ENCODE measurements at regions not wholly inside any gene's neighbourhood (a gene's known extent, or its start where the extent isn't known, plus 50 kb on each side); places are given as distances from the start of the nearest gene placed in this dataset.

GRCh38 chr4:18291256-18291655, 269.7 kb upstream of the LCORL start:
- no peak overlapping the region for H2AFZ ChIP-seq (ENCODE audit: insufficient read depth, low read depth, low read length, poor library complexity, severe bottlenecking)
- peaks cover 4 to 5% of the 10 kb centered on the region in 2 donors for H3K9me3 ChIP-seq (replicated peaks in 1 of 2; ENCODE audit: control insufficient read depth in 1 of 2, insufficient read depth in 1 of 2, low read length in 2 of 2)
- H3K79me2 ChIP-seq (ENCODE audit: insufficient read depth, low read length), result no peaks in the 10 kb centered on the region
- H3K4me3 ChIP-seq (replicated peaks in 1 of 3; ENCODE audit: low read depth in 2 of 3, low read length in 3 of 3), result no peak overlapping the region
- Mint-ChIP-seq H3K36me3 (no peaks in the 10 kb centered on the region), H3K4me1 (no peaks in the 10 kb centered on the region), H3K27ac (peak overlapping the region in 1 of 7 donors; percentile 25), H3K9me3 (peaks cover 0 to 6% (median 2%) of the 10 kb centered on the region in 7 donors), H3K4me3 (no peak overlapping the region), H3K27me3 (ENCODE audit: low read depth in 3 of 3) (peaks cover 0 to 2% (median 1%) of the 10 kb centered on the region in 3 donors)
- no peaks in the 10 kb centered on the region for H3K4me1 ChIP-seq (ENCODE audit: control insufficient read depth in 1 of 2, insufficient read depth in 2 of 2, low read length in 2 of 2)
- H3K27ac ChIP-seq (ENCODE audit: low read depth in 1 of 2, low read length in 2 of 2), result no peak overlapping the region
- DNase-seq, result no peak
- no peak overlapping the region for H3K9ac ChIP-seq (ENCODE audit: insufficient read depth, low read length, poor library complexity, severe bottlenecking)
- H3K27me3 ChIP-seq (ENCODE audit: control insufficient read depth in 2 of 2, insufficient read depth in 2 of 2, low read length in 2 of 2), result no peaks in the 10 kb centered on the region
- intact Hi-C loops (cut with micrococcal nuclease), result no loop called here
- H3K36me3 ChIP-seq (replicated peaks in 1 of 2; ENCODE audit: control insufficient read depth in 1 of 2, insufficient read depth in 2 of 2, low read length in 2 of 2), result no peaks in the 10 kb centered on the region
- no peak for TF ChIP-seq CTCF (IDR thresholded peaks at IDR 0.05)
- WGBS (ENCODE audit: insufficient coverage), result 74% methylated on average over 3 of the region's 5 CpGs
- no peak overlapping the region for H3K4me2 ChIP-seq (replicated peaks; ENCODE audit: extremely low read depth, low read length, poor library complexity, severe bottlenecking)
- no peaks in the 10 kb centered on the region for H4K20me1 ChIP-seq (ENCODE audit: insufficient read depth, low read length)

- no peak for DNase-seq
- H3K36me3 Mint-ChIP-seq, result no peaks in the 10 kb centered on the region
- intact Hi-C loops (cut with micrococcal nuclease), result no loop called here
- H3K9me3 Mint-ChIP-seq, result peaks cover 0 to 6% (median 3%) of the 10 kb centered on the region in 7 donors
- no peak for TF ChIP-seq CTCF (IDR thresholded peaks at IDR 0.05)
- Histone ChIP-seq H3K27ac (ENCODE audit: low read depth in 1 of 2, low read length in 2 of 2) (no peak overlapping the region), H3K4me1 (ENCODE audit: control insufficient read depth in 1 of 2, insufficient read depth in 2 of 2, low read length in 2 of 2) (no peaks in the 10 kb centered on the region), H3K9ac (ENCODE audit: insufficient read depth, low read length, poor library complexity, severe bottlenecking) (no peak overlapping the region), H3K4me2 (replicated peaks; ENCODE audit: extremely low read depth, low read length, poor library complexity, severe bottlenecking) (no peak overlapping the region), H4K20me1 (ENCODE audit: insufficient read depth, low read length) (no peaks in the 10 kb centered on the region), H3K9me3 (replicated peaks in 1 of 2; ENCODE audit: control insufficient read depth in 1 of 2, insufficient read depth in 1 of 2, low read length in 2 of 2) (peaks cover 5 to 17% of the 10 kb centered on the region in 2 donors), H3K36me3 (replicated peaks in 1 of 2; ENCODE audit: control insufficient read depth in 1 of 2, insufficient read depth in 2 of 2, low read length in 2 of 2) (no peaks in the 10 kb centered on the region), H2AFZ (ENCODE audit: insufficient read depth, low read depth, low read length, poor library complexity, severe bottlenecking) (no peak overlapping the region), H3K79me2 (ENCODE audit: insufficient read depth, low read length) (no peaks in the 10 kb centered on the region), H3K27me3 (ENCODE audit: control insufficient read depth in 2 of 2, insufficient read depth in 2 of 2, low read length in 2 of 2) (no peaks in the 10 kb centered on the region), H3K4me3 (replicated peaks in 1 of 3; ENCODE audit: low read depth in 2 of 3, low read length in 3 of 3) (no peak overlapping the region)
- H3K4me1 Mint-ChIP-seq, result no peaks in the 10 kb centered on the region
- H3K27ac Mint-ChIP-seq, result no peak overlapping the region
- H3K27me3 Mint-ChIP-seq (ENCODE audit: low read depth in 3 of 3), result peaks cover 0 to 2% (median 0%) of the 10 kb centered on the region in 3 donors
- H3K4me3 Mint-ChIP-seq, result no peak overlapping the region
- no CpG with 5 or more reads among the region's 4 CpGs for WGBS (ENCODE audit: insufficient coverage)
Measured at GRCh38 chr4:18285357-18285756, 263.8 kb upstream of the LCORL start.
